ENCODE measurements at regions not wholly inside any gene's neighbourhood (a gene's known extent, or its start where the extent isn't known, plus 50 kb on each side); places are given as distances from the start of the nearest gene placed in this dataset.

DNA sequence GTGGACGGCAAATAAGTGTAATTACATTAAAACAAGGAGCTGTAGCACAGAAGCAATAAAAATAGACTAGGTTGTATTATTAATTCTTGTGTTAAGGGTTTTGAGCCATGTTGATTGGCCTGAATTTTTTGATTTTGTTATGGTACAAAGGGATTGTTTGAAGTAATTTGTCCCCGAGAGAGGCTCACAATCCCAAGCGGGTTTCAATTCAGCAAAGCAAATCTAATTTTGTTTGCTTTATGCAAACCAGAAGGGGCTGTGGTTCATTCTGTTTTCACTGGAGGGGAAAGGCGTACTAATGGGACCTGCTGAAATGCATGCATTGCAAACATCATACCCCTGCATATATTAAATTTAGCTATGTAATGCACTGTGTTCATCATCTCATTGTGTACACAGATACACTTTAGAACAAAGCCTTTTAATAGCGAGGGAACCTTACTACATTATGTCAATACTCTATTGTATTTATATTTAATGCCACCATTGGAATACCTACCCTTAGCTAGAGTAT, 379.5 kb upstream of the POU3F2 start:
- TF ChIP-seq POLR2A (IDR thresholded peaks at IDR 0.05; ENCODE audit: low read length): no peak
- no peak for TF ChIP-seq GATA1 (IDR thresholded peaks at IDR 0.05; ENCODE audit: low read depth, low read length)
